SK-N-SH (cell line): ENCODE measurements at regions not wholly inside any gene's neighbourhood (a gene's known extent, or its start where the extent isn't known, plus 50 kb on each side); places are given as distances from the start of the nearest gene placed in this dataset.

ENCODE experiments used
- CTCF ChIA-PET: fragments of 300-600, 350-600 bp; formaldehyde crosslinking; extraction: SDS; loops from one replicate; lab custom pipeline; 2021; lab: Yijun Ruan, JAX
- POLR2A ChIA-PET: fragments of 350-600 bp; sonication (Branson Sonifier 250); formaldehyde crosslinking; extraction: SDS; loops from one replicate; lab custom pipeline; 2020; ENCODE audit warnings: antibody characterized with exemption, inconsistent platforms; lab: Yijun Ruan, JAX
- DNase-seq: peaks from one replicate; pipeline ENCODE4 v3.0.0; 2012
- H2AFZ ChIP-seq: fragments of 200-600 bp; sonication (generic); 2 replicates; pipeline ENCODE4 v1.8.1; 2016; ENCODE audit warnings: antibody characterized with exemption, mild to moderate bottlenecking, low read depth
- H3F3A ChIP-seq: fragments of 200-600 bp; sonication (generic); replicated peaks from 2 replicates; pipeline ENCODE3; 2016; ENCODE audit warnings: antibody characterized with exemption, mild to moderate bottlenecking; ENCODE audit not compliant: insufficient read depth
- H3K27ac ChIP-seq, 2 experiments: fragments of 200-500 bp in 1 of 2; fragments of 200-600 bp in 1 of 2; sonication (Bioruptor generic) in 1 of 2; sonication (generic), shearing (Covaris generic) in 1 of 2; 2 replicates each; pipeline versions ENCODE4 v1.5.1 to v1.6.1; 2014 to 2016; ENCODE audit warnings: low read depth in 2 of 2, inconsistent platforms in 1 of 2, low read length in 1 of 2, mild to moderate bottlenecking in 1 of 2, mixed read lengths in 1 of 2
- H3K27me3 ChIP-seq: fragments of 200-600 bp; sonication (generic), shearing (Covaris generic); 2 replicates; pipeline ENCODE4 v1.6.1; 2016; ENCODE audit warnings: mixed run types; ENCODE audit not compliant: insufficient read depth
- H3K36me3 ChIP-seq, 2 experiments: fragments of 200-500 bp in 1 of 2; fragments of 200-600 bp in 1 of 2; sonication (Bioruptor generic) in 1 of 2; sonication (generic) in 1 of 2; replicated peaks in 1 of 2; 2 replicates each; pipeline versions ENCODE3 to v1.5.1; 2014 to 2016; ENCODE audit warnings: low read length in 1 of 2, mild to moderate bottlenecking in 1 of 2; ENCODE audit not compliant: insufficient read depth in 2 of 2, control insufficient read depth in 1 of 2
- H3K4me1 ChIP-seq, 2 experiments: fragments of 200-500 bp in 1 of 2; fragments of 200-600 bp in 1 of 2; sonication (Bioruptor generic) in 1 of 2; sonication (generic), shearing (Covaris generic) in 1 of 2; 2 replicates each; pipeline versions ENCODE4 v1.5.1 to v1.6.1; 2014 to 2016; ENCODE audit warnings: low read depth in 1 of 2, low read length in 1 of 2, mixed run types in 1 of 2; ENCODE audit not compliant: insufficient read depth in 2 of 2, control insufficient read depth in 1 of 2
- H3K4me2 ChIP-seq: fragments of 200-600 bp; sonication (generic), shearing (Covaris generic); 2 replicates; pipeline ENCODE4 v1.6.1; 2017; ENCODE audit warnings: mixed run types
- H3K4me3 ChIP-seq, 2 experiments: fragments of 200-500 bp in 1 of 2; fragments of 200-600 bp in 1 of 2; sonication (Bioruptor generic) in 1 of 2; sonication (generic), shearing (Covaris generic) in 1 of 2; 2 replicates each; pipeline versions ENCODE4 v1.5.1 to v1.8.1; 2014 to 2016; ENCODE audit warnings: low read depth in 2 of 2, inconsistent platforms in 1 of 2, low read length in 1 of 2, mild to moderate bottlenecking in 1 of 2, mixed read lengths in 1 of 2, moderate library complexity in 1 of 2
- H3K79me2 ChIP-seq: fragments of 200-600 bp; sonication (generic); 2 replicates; pipeline ENCODE4 v1.8.1; 2017; ENCODE audit warnings: mild to moderate bottlenecking; ENCODE audit not compliant: insufficient read depth
- H3K9ac ChIP-seq: fragments of 200-600 bp; sonication (generic); 2 replicates; pipeline ENCODE4 v1.6.1; 2017; ENCODE audit warnings: mixed run types
- H3K9me2 ChIP-seq: fragments of 200-600 bp; sonication (generic); 2 replicates; pipeline ENCODE4 v1.6.1; 2017; ENCODE audit warnings: mixed run types
- H3K9me3 ChIP-seq: fragments of 200-600 bp; sonication (generic); 2 replicates; pipeline ENCODE4 v1.6.1; 2017; ENCODE audit warnings: mixed run types, mild to moderate bottlenecking, moderate library complexity
- H4K20me1 ChIP-seq: fragments of 200-600 bp; sonication (generic); 2 replicates; pipeline ENCODE4 v1.6.1; 2017; ENCODE audit warnings: mild to moderate bottlenecking, mixed run types; ENCODE audit not compliant: insufficient read depth
- CHD2 ChIP-seq: fragments of 150-350 bp; IDR thresholded peaks from 2 replicates; pipeline ENCODE4 v1.6.1; 2018; ENCODE audit warnings: low read length; ENCODE audit not compliant: partially characterized antibody
- EZH2phosphoT487 ChIP-seq: fragments of 200-600 bp; sonication (generic); IDR thresholded peaks from 2 replicates; pipeline ENCODE4 v1.6.1; 2017; ENCODE audit warnings: low read depth, mixed run types, mild to moderate bottlenecking, antibody characterized with exemption, moderate library complexity, borderline replicate concordance
- FOXJ3 ChIP-seq: sonication (generic); formaldehyde crosslinking; IDR thresholded peaks from 2 replicates; pipeline ENCODE4 v1.5.1; 2020; ENCODE audit warnings: mild to moderate bottlenecking, missing genetic modification reagents
- FOXM1 ChIP-seq: IDR thresholded peaks from 2 replicates; pipeline ENCODE4 v1.4.0; 2012; ENCODE audit warnings: low read depth, mild to moderate bottlenecking
- GABPA ChIP-seq: IDR thresholded peaks from 2 replicates; pipeline ENCODE4 v1.4.0; 2012; ENCODE audit warnings: low read depth, mild to moderate bottlenecking
- JUND ChIP-seq: IDR thresholded peaks from 2 replicates; pipeline ENCODE4 v1.4.0; 2012
- MEF2A ChIP-seq: IDR thresholded peaks from 2 replicates; pipeline ENCODE4 v1.4.0; 2012; ENCODE audit warnings: low read depth, borderline replicate concordance
- MXI1 ChIP-seq: IDR thresholded peaks from 2 replicates; pipeline ENCODE4 v1.6.1; 2012; ENCODE audit warnings: mild to moderate bottlenecking, low read depth, low read length, improper control_type of control experiment
- NFIC ChIP-seq: IDR thresholded peaks from 2 replicates; pipeline ENCODE4 v1.4.0; 2012; ENCODE audit warnings: borderline replicate concordance
- POLR2AphosphoS5 ChIP-seq: IDR thresholded peaks from 2 replicates; pipeline ENCODE4 v1.6.1; 2012; ENCODE audit warnings: low read depth, low read length
- RFX5 ChIP-seq: IDR thresholded peaks from 2 replicates; pipeline ENCODE4 v1.6.1; 2012; ENCODE audit warnings: mild to moderate bottlenecking, improper control_type of control experiment, low read length
- TCF12 ChIP-seq: IDR thresholded peaks from 2 replicates; pipeline ENCODE4 v1.4.0; 2012
- TEAD4 ChIP-seq: IDR thresholded peaks from 2 replicates; pipeline ENCODE4 v1.4.0; 2012; ENCODE audit warnings: mild to moderate bottlenecking, borderline replicate concordance; ENCODE audit not compliant: insufficient read depth
- YY1 ChIP-seq: IDR thresholded peaks from 2 replicates; pipeline ENCODE4 v1.4.0; 2012; ENCODE audit warnings: low read depth, mild to moderate bottlenecking
- WGBS: methylation state at CpG from one replicate; pipeline ENCODE4 v1.1.6; 2017; ENCODE audit warnings: low lambda C conversion rate; 5-methylcytosine and 5-hydroxymethylcytosine counted together
- TF ChIP-seq, protein P1 (sequence below): fragments of 150-350 bp; IDR thresholded peaks from 2 replicates; pipeline ENCODE4 v1.6.1; 2016; ENCODE audit warnings: mild to moderate bottlenecking, low read depth, low read length
- TF ChIP-seq, protein P2 (sequence below): IDR thresholded peaks from 2 replicates; pipeline ENCODE4 v1.4.0; 2012; ENCODE audit warnings: low read depth
- TF ChIP-seq, protein P3 (sequence below): IDR thresholded peaks from 2 replicates; pipeline ENCODE4; 2012
- TF ChIP-seq, protein P4 (sequence below): fragments of 150-350 bp; IDR thresholded peaks from 2 replicates; pipeline ENCODE4 v1.6.1; 2017; ENCODE audit warnings: antibody characterized with exemption, low read length, low read depth, borderline replicate concordance

DNA sequence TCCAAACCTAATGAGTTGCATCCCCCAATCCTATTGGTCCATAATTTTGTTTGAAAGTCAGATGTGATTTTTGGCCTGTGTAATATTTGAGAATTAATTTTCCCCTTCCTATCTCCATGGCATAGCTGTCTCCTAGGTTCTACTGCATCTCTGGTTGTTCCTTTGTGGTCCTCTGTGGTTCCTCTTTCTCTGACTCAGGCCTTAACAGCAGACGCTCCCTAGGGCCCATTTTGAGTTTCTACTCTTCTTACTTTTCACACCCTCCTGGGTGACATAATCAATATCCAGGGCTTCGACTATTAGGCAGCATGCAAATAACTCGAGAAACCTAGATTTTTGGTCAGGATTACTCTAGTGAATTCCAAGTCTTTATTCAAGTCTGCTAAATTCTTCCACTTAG, 160.7 kb downstream of the RFC3 start:
- no peaks in the 10 kb centered on the region for H3K4me1 ChIP-seq
- H3K27me3 ChIP-seq, result no peaks in the 10 kb centered on the region
- TF ChIP-seq TEAD4 (no peak), TCF12 (no peak), MXI1 (no peak), NFIC (no peak), FOXM1 (no peak), FOXJ3 (no peak), YY1 (no peak), MEF2A (no peak), EZH2phosphoT487 (no peak), POLR2AphosphoS5 (no peak), JUND (no peak), GABPA (no peak), CHD2 (no peak), RFX5 (no peak)
- TF ChIP-seq, protein P1, sequence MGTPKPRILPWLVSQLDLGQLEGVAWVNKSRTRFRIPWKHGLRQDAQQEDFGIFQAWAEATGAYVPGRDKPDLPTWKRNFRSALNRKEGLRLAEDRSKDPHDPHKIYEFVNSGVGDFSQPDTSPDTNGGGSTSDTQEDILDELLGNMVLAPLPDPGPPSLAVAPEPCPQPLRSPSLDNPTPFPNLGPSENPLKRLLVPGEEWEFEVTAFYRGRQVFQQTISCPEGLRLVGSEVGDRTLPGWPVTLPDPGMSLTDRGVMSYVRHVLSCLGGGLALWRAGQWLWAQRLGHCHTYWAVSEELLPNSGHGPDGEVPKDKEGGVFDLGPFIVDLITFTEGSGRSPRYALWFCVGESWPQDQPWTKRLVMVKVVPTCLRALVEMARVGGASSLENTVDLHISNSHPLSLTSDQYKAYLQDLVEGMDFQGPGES, result no peak
- TF ChIP-seq, protein P2, sequence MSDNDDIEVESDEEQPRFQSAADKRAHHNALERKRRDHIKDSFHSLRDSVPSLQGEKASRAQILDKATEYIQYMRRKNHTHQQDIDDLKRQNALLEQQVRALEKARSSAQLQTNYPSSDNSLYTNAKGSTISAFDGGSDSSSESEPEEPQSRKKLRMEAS, result no peak
- TF ChIP-seq, protein P3, sequence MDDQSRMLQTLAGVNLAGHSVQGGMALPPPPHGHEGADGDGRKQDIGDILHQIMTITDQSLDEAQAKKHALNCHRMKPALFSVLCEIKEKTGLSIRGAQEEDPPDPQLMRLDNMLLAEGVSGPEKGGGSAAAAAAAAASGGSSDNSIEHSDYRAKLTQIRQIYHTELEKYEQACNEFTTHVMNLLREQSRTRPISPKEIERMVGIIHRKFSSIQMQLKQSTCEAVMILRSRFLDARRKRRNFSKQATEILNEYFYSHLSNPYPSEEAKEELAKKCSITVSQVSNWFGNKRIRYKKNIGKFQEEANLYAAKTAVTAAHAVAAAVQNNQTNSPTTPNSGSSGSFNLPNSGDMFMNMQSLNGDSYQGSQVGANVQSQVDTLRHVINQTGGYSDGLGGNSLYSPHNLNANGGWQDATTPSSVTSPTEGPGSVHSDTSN, result no peak
- TF ChIP-seq, protein P4, sequence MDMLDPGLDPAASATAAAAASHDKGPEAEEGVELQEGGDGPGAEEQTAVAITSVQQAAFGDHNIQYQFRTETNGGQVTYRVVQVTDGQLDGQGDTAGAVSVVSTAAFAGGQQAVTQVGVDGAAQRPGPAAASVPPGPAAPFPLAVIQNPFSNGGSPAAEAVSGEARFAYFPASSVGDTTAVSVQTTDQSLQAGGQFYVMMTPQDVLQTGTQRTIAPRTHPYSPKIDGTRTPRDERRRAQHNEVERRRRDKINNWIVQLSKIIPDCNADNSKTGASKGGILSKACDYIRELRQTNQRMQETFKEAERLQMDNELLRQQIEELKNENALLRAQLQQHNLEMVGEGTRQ, result no peak
- no peaks in the 10 kb centered on the region for H3K36me3 ChIP-seq
- ChIA-PET CTCF (no interaction called here), POLR2A (no interaction called here)
- no peak overlapping the region for H2AFZ ChIP-seq
- no peak for DNase-seq
- H3F3A ChIP-seq, result no peaks in the 10 kb centered on the region
- H3K4me2 ChIP-seq, result no peak overlapping the region
- WGBS, result 78% methylated on average over 3 of the region's 3 CpGs
- H3K27ac ChIP-seq, result no peak overlapping the region
- H3K4me3 ChIP-seq, result no peak overlapping the region
- H3K9ac ChIP-seq, result no peak overlapping the region
- no peaks in the 10 kb centered on the region for H3K9me2 ChIP-seq
- no peaks in the 10 kb centered on the region for H4K20me1 ChIP-seq
- no peaks in the 10 kb centered on the region for H3K79me2 ChIP-seq
- H3K9me3 ChIP-seq, result no peaks in the 10 kb centered on the region
